ENCODE measurements at regions not wholly inside any gene's neighbourhood (a gene's known extent, or its start where the extent isn't known, plus 50 kb on each side); places are given as distances from the start of the nearest gene placed in this dataset.

GRCh38 chr11:81857386-81857785 lies 876.3 kb downstream of the FAM181B start:
- TF ChIP-seq ZBTB7A (IDR thresholded peaks at IDR 0.05; ENCODE audit: low read depth) (no peak), TCF12 (IDR thresholded peaks at IDR 0.05; ENCODE audit: low read depth) (no peak), YY1 (IDR thresholded peaks at IDR 0.05; ENCODE audit: low read depth) (no peak), EGR1 (IDR thresholded peaks at IDR 0.05) (no peak), RAD21 (IDR thresholded peaks at IDR 0.05; ENCODE audit: low read depth) (no peak), NFIC (IDR thresholded peaks at IDR 0.05) (no peak), CREB1 (IDR thresholded peaks at IDR 0.05; ENCODE audit: low read depth) (no peak)

- TF ChIP-seq CEBPB (IDR thresholded peaks at IDR 0.05), result no peak
- no peak for TF ChIP-seq MAX (IDR thresholded peaks at IDR 0.05)
- no peak for TF ChIP-seq REST (IDR thresholded peaks at IDR 0.05; ENCODE audit: low read depth)
- TF ChIP-seq YY1 (IDR thresholded peaks at IDR 0.05; ENCODE audit: low read depth), result no peak
- TF ChIP-seq USF1 (IDR thresholded peaks at IDR 0.05), result no peak
- TF ChIP-seq EGR1 (IDR thresholded peaks at IDR 0.05), result no peak
- no peak for TF ChIP-seq TAF1 (IDR thresholded peaks at IDR 0.05; ENCODE audit: low read depth)
- TF ChIP-seq EP300 (IDR thresholded peaks at IDR 0.05; ENCODE audit: borderline replicate concordance), result no peak
- no peak for TF ChIP-seq NFIC (IDR thresholded peaks at IDR 0.05)
- TF ChIP-seq RAD21 (IDR thresholded peaks at IDR 0.05; ENCODE audit: low read depth), result no peak
- no peak for TF ChIP-seq ZBTB7A (IDR thresholded peaks at IDR 0.05; ENCODE audit: low read depth)
- no peak for TF ChIP-seq FOXM1 (IDR thresholded peaks at IDR 0.05; ENCODE audit: borderline replicate concordance, low read depth)
- TF ChIP-seq TEAD4 (IDR thresholded peaks at IDR 0.05), result no peak
Measured at GRCh38 chr11:81853791-81854190, 879.9 kb downstream of the FAM181B start.

- TF ChIP-seq EP300 (IDR thresholded peaks at IDR 0.05; ENCODE audit: borderline replicate concordance) (no peak), MAX (IDR thresholded peaks at IDR 0.05) (no peak), YY1 (IDR thresholded peaks at IDR 0.05; ENCODE audit: low read depth) (no peak), RAD21 (IDR thresholded peaks at IDR 0.05; ENCODE audit: low read depth) (no peak)
Measured at GRCh38 chr11:81852896-81853295, 880.8 kb downstream of the FAM181B start.

- TF ChIP-seq TEAD4 (IDR thresholded peaks at IDR 0.05) (no peak), EP300 (IDR thresholded peaks at IDR 0.05; ENCODE audit: borderline replicate concordance) (no peak), TAF1 (IDR thresholded peaks at IDR 0.05; ENCODE audit: low read depth) (no peak), REST (IDR thresholded peaks at IDR 0.05; ENCODE audit: low read depth) (no peak), EGR1 (IDR thresholded peaks at IDR 0.05) (no peak), CEBPB (IDR thresholded peaks at IDR 0.05) (no peak)
Measured at GRCh38 chr11:81840380-81840779, 893.3 kb downstream of the FAM181B start.

GRCh38 chr11:81839976-81840375 lies 893.7 kb downstream of the FAM181B start:
- TF ChIP-seq USF1 (IDR thresholded peaks at IDR 0.05) (no peak), TAF1 (IDR thresholded peaks at IDR 0.05; ENCODE audit: low read depth) (no peak), REST (IDR thresholded peaks at IDR 0.05; ENCODE audit: low read depth) (no peak), CREB1 (IDR thresholded peaks at IDR 0.05; ENCODE audit: low read depth) (no peak), ZBTB7A (IDR thresholded peaks at IDR 0.05; ENCODE audit: low read depth) (no peak), MAX (IDR thresholded peaks at IDR 0.05) (no peak), FOXM1 (IDR thresholded peaks at IDR 0.05; ENCODE audit: borderline replicate concordance, low read depth) (no peak), EGR1 (IDR thresholded peaks at IDR 0.05) (no peak), YY1 (IDR thresholded peaks at IDR 0.05; ENCODE audit: low read depth) (no peak), CEBPB (IDR thresholded peaks at IDR 0.05) (no peak), TCF12 (IDR thresholded peaks at IDR 0.05; ENCODE audit: low read depth) (no peak), EP300 (IDR thresholded peaks at IDR 0.05; ENCODE audit: borderline replicate concordance) (no peak), RAD21 (IDR thresholded peaks at IDR 0.05; ENCODE audit: low read depth) (no peak), TEAD4 (IDR thresholded peaks at IDR 0.05) (no peak), NFIC (IDR thresholded peaks at IDR 0.05) (no peak)

Measured in Ishikawa (cell line).